ENCODE measurements at regions not wholly inside any gene's neighbourhood (a gene's known extent, or its start where the extent isn't known, plus 50 kb on each side); places are given as distances from the start of the nearest gene placed in this dataset.

- POLR2A ChIA-PET (ENCODE audit: partially characterized antibody): no interaction called here
- CTCF ChIA-PET (ENCODE audit: partially characterized antibody): no interaction called here
- Mint-ChIP-seq H3K27me3 (peaks cover 0 to 2% of the 10 kb centered on the region in 2 donors), H3K4me1 (no peaks in the 10 kb centered on the region), H3K27ac (no peak overlapping the region), H3K4me3 (no peak overlapping the region), H3K36me3 (no peaks in the 10 kb centered on the region), H3K9me3 (peaks cover 0 to 5% (median 0%) of the 10 kb centered on the region in 8 donors)
- Histone ChIP-seq H3K9me3 (ENCODE audit: control insufficient read depth in 1 of 2, low read length in 2 of 2) (no peaks in the 10 kb centered on the region), H3K4me1 (ENCODE audit: insufficient read depth, low read length) (no peaks in the 10 kb centered on the region), H3K36me3 (ENCODE audit: insufficient read depth, low read length) (no peaks in the 10 kb centered on the region), H3K27me3 (ENCODE audit: insufficient read depth, low read length) (no peaks in the 10 kb centered on the region), H3K4me3 (ENCODE audit: low read length in 2 of 2) (no peak overlapping the region), H3K27ac (ENCODE audit: low read depth, low read length) (no peak overlapping the region)
- no peak for DNase-seq
- intact Hi-C loops (cut with micrococcal nuclease): no loop called here
These were observed 332.4 kb upstream of the PRICKLE1 start for GRCh38 chr12:42921741-42922504.

GRCh38 chr12:42919691-42920090 lies 330.1 kb upstream of the PRICKLE1 start:
- DNase-seq: no peak
- no peaks in the 10 kb centered on the region for H3K4me1 Mint-ChIP-seq
- H3K9me3 ChIP-seq (ENCODE audit: control insufficient read depth in 1 of 2, low read length in 2 of 2): no peaks in the 10 kb centered on the region
- no peak overlapping the region for H3K27ac ChIP-seq (ENCODE audit: low read depth, low read length)
- no peak overlapping the region for H3K4me3 ChIP-seq (ENCODE audit: low read length in 2 of 2)
- ChIA-PET CTCF (ENCODE audit: partially characterized antibody) (no interaction called here), POLR2A (ENCODE audit: partially characterized antibody) (no interaction called here)
- H3K27ac Mint-ChIP-seq: no peak overlapping the region
- no peaks in the 10 kb centered on the region for H3K27me3 ChIP-seq (ENCODE audit: insufficient read depth, low read length)
- H3K27me3 Mint-ChIP-seq: no peaks in the 10 kb centered on the region
- intact Hi-C loops (cut with micrococcal nuclease): no loop called here
- no peak overlapping the region for H3K4me3 Mint-ChIP-seq
- no peaks in the 10 kb centered on the region for H3K36me3 ChIP-seq (ENCODE audit: insufficient read depth, low read length)
- peaks cover 0 to 4% (median 0%) of the 10 kb centered on the region in 8 donors for H3K9me3 Mint-ChIP-seq
- no peaks in the 10 kb centered on the region for H3K4me1 ChIP-seq (ENCODE audit: insufficient read depth, low read length)
- H3K36me3 Mint-ChIP-seq: no peaks in the 10 kb centered on the region

- no peak overlapping the region for H3K27ac Mint-ChIP-seq
- H3K36me3 Mint-ChIP-seq: no peaks in the 10 kb centered on the region
- no peaks in the 10 kb centered on the region for H3K27me3 Mint-ChIP-seq
- no peak overlapping the region for H3K4me3 Mint-ChIP-seq
- no peaks in the 10 kb centered on the region for H3K27me3 ChIP-seq (ENCODE audit: insufficient read depth, low read length)
- DNase-seq: no peak
- H3K9me3 Mint-ChIP-seq: peaks cover 0 to 5% (median under 1%) of the 10 kb centered on the region in 8 donors
- H3K27ac ChIP-seq (ENCODE audit: low read depth, low read length): no peak overlapping the region
- H3K4me1 Mint-ChIP-seq: no peaks in the 10 kb centered on the region
- H3K9me3 ChIP-seq (ENCODE audit: control insufficient read depth in 1 of 2, low read length in 2 of 2): no peaks in the 10 kb centered on the region
- H3K4me3 ChIP-seq (ENCODE audit: low read length in 2 of 2): no peak overlapping the region
- H3K4me1 ChIP-seq (ENCODE audit: insufficient read depth, low read length): no peaks in the 10 kb centered on the region
- CTCF ChIA-PET (ENCODE audit: partially characterized antibody): no interaction called here
- no peaks in the 10 kb centered on the region for H3K36me3 ChIP-seq (ENCODE audit: insufficient read depth, low read length)
- intact Hi-C loops (cut with micrococcal nuclease): no loop called here
- POLR2A ChIA-PET (ENCODE audit: partially characterized antibody): no interaction called here
These were observed 328.9 kb upstream of the PRICKLE1 start for GRCh38 chr12:42918443-42918842.

GRCh38 chr12:42916143-42916542 lies 326.6 kb upstream of the PRICKLE1 start:
- Histone ChIP-seq H3K27me3 (ENCODE audit: insufficient read depth, low read length) (no peaks in the 10 kb centered on the region), H3K36me3 (ENCODE audit: insufficient read depth, low read length) (no peaks in the 10 kb centered on the region), H3K4me1 (ENCODE audit: insufficient read depth, low read length) (no peaks in the 10 kb centered on the region), H3K4me3 (ENCODE audit: low read length in 2 of 2) (no peak overlapping the region), H3K9me3 (ENCODE audit: control insufficient read depth in 1 of 2, low read length in 2 of 2) (no peaks in the 10 kb centered on the region), H3K27ac (ENCODE audit: low read depth, low read length) (no peak overlapping the region)
- ChIA-PET CTCF (ENCODE audit: partially characterized antibody) (no interaction called here), POLR2A (ENCODE audit: partially characterized antibody) (no interaction called here)
- Mint-ChIP-seq H3K27ac (no peak overlapping the region), H3K4me1 (no peaks in the 10 kb centered on the region), H3K9me3 (peaks cover 0 to 7% (median 4%) of the 10 kb centered on the region in 8 donors), H3K27me3 (no peaks in the 10 kb centered on the region), H3K4me3 (no peak overlapping the region), H3K36me3 (no peaks in the 10 kb centered on the region)
- intact Hi-C loops (cut with micrococcal nuclease): no loop called here
- DNase-seq: no peak

GRCh38 chr12:42915426-42915825 lies 325.9 kb upstream of the PRICKLE1 start:
- H3K27ac Mint-ChIP-seq: no peak overlapping the region
- H3K4me3 ChIP-seq (ENCODE audit: low read length in 2 of 2): no peak overlapping the region
- H3K27ac ChIP-seq (ENCODE audit: low read depth, low read length): no peak overlapping the region
- H3K36me3 ChIP-seq (ENCODE audit: insufficient read depth, low read length): no peaks in the 10 kb centered on the region
- DNase-seq: no peak
- ChIA-PET POLR2A (ENCODE audit: partially characterized antibody) (no interaction called here), CTCF (ENCODE audit: partially characterized antibody) (no interaction called here)
- H3K36me3 Mint-ChIP-seq: no peaks in the 10 kb centered on the region
- H3K9me3 Mint-ChIP-seq: peaks cover 0 to 7% (median 4%) of the 10 kb centered on the region in 8 donors
- H3K27me3 ChIP-seq (ENCODE audit: insufficient read depth, low read length): no peaks in the 10 kb centered on the region
- H3K4me1 ChIP-seq (ENCODE audit: insufficient read depth, low read length): no peaks in the 10 kb centered on the region
- no peaks in the 10 kb centered on the region for H3K9me3 ChIP-seq (ENCODE audit: control insufficient read depth in 1 of 2, low read length in 2 of 2)
- H3K27me3 Mint-ChIP-seq: no peaks in the 10 kb centered on the region
- no peak overlapping the region for H3K4me3 Mint-ChIP-seq
- no peaks in the 10 kb centered on the region for H3K4me1 Mint-ChIP-seq
- intact Hi-C loops (cut with micrococcal nuclease): no loop called here

GRCh38 chr12:42912367-42912766 lies 322.8 kb upstream of the PRICKLE1 start:
- ChIA-PET CTCF (ENCODE audit: partially characterized antibody) (no interaction called here), POLR2A (ENCODE audit: partially characterized antibody) (no interaction called here)
- DNase-seq: no peak
- H3K27me3 ChIP-seq (ENCODE audit: insufficient read depth, low read length): no peaks in the 10 kb centered on the region
- no peak overlapping the region for H3K4me3 ChIP-seq (ENCODE audit: low read length in 2 of 2)
- H3K27me3 Mint-ChIP-seq: no peaks in the 10 kb centered on the region
- H3K4me1 ChIP-seq (ENCODE audit: insufficient read depth, low read length): no peaks in the 10 kb centered on the region
- H3K9me3 ChIP-seq (ENCODE audit: control insufficient read depth in 1 of 2, low read length in 2 of 2): no peaks in the 10 kb centered on the region
- H3K36me3 ChIP-seq (ENCODE audit: insufficient read depth, low read length): no peaks in the 10 kb centered on the region
- intact Hi-C loops (cut with micrococcal nuclease): no loop called here
- H3K4me3 Mint-ChIP-seq: no peak overlapping the region
- H3K4me1 Mint-ChIP-seq: no peaks in the 10 kb centered on the region
- no peak overlapping the region for H3K27ac ChIP-seq (ENCODE audit: low read depth, low read length)
- no peak overlapping the region for H3K27ac Mint-ChIP-seq
- H3K9me3 Mint-ChIP-seq: peaks cover 0 to 12% (median 5%) of the 10 kb centered on the region in 8 donors
- H3K36me3 Mint-ChIP-seq: no peaks in the 10 kb centered on the region

GRCh38 chr12:42910656-42911055 lies 321.1 kb upstream of the PRICKLE1 start:
- H3K27me3 ChIP-seq (ENCODE audit: insufficient read depth, low read length): no peaks in the 10 kb centered on the region
- intact Hi-C loops (cut with micrococcal nuclease): no loop called here
- no peak for DNase-seq
- no peaks in the 10 kb centered on the region for H3K36me3 ChIP-seq (ENCODE audit: insufficient read depth, low read length)
- H3K4me3 Mint-ChIP-seq: no peak overlapping the region
- ChIA-PET CTCF (ENCODE audit: partially characterized antibody) (no interaction called here), POLR2A (ENCODE audit: partially characterized antibody) (no interaction called here)
- no peaks in the 10 kb centered on the region for H3K36me3 Mint-ChIP-seq
- H3K9me3 ChIP-seq (ENCODE audit: control insufficient read depth in 1 of 2, low read length in 2 of 2): no peaks in the 10 kb centered on the region
- H3K4me1 ChIP-seq (ENCODE audit: insufficient read depth, low read length): no peaks in the 10 kb centered on the region
- H3K27ac Mint-ChIP-seq: no peak overlapping the region
- no peaks in the 10 kb centered on the region for H3K27me3 Mint-ChIP-seq
- H3K4me3 ChIP-seq (ENCODE audit: low read length in 2 of 2): no peak overlapping the region
- H3K27ac ChIP-seq (ENCODE audit: low read depth, low read length): no peak overlapping the region
- H3K4me1 Mint-ChIP-seq: no peaks in the 10 kb centered on the region
- peaks cover 0 to 14% (median 6%) of the 10 kb centered on the region in 8 donors for H3K9me3 Mint-ChIP-seq

Data from CD4-positive, alpha-beta memory T cell (primary cell).